GM18868 (cell line): ENCODE measurements at regions not wholly inside any gene's neighbourhood (a gene's known extent, or its start where the extent isn't known, plus 50 kb on each side); places are given as distances from the start of the nearest gene placed in this dataset.

Experiments
- ATAC-seq: cut with Tn5 transposase; IDR thresholded peaks from one replicate; pipeline ENCODE4 v1.9.1; 2021; ENCODE audit warnings: mild to moderate bottlenecking, moderate library complexity; ENCODE audit not compliant: unreplicated experiment

GRCh38 chr17:65277576-65277975 is 140.4 kb downstream of the RGS9 start:
- ATAC-seq: no peak
